Fibroblast of mammary gland (primary cell): ENCODE measurements at regions not wholly inside any gene's neighbourhood (a gene's known extent, or its start where the extent isn't known, plus 50 kb on each side); places are given as distances from the start of the nearest gene placed in this dataset.
"Not testable (repeated sequence)": the region's sequence is repeated elsewhere in the genome, so short reads cannot be mapped to it uniquely, and the experiment has no call there.

Experiments
- DNase-seq: peaks from one replicate; pipeline ENCODE4 v3.0.0-alpha.2; 2010; ENCODE audit warnings: low read depth
- H3K4me3 ChIP-seq: 2 replicates; pipeline ENCODE4 v1.5.1; 2011; ENCODE audit warnings: low read depth, mild to moderate bottlenecking, low read length, moderate library complexity; ENCODE audit not compliant: control insufficient read depth
- CTCF ChIP-seq: conservative IDR thresholded peaks from 2 replicates; pipeline ENCODE4 v1.5.1; 2011; ENCODE audit warnings: low read depth, low read length, inconsistent platforms; ENCODE audit not compliant: control insufficient read depth, insufficient read depth

- no peak for TF ChIP-seq CTCF
- H3K4me3 ChIP-seq = no peak overlapping the region
- DNase-seq = no peak
Measured at GRCh38 chr22:47878460-47878859, 1116.0 kb downstream of the TBC1D22A start.

GRCh38 chr22:47872761-47873535 lies 1110.5 kb downstream of the TBC1D22A start:
- no peak for TF ChIP-seq CTCF

GRCh38 chr22:47865626-47866025 lies 1103.2 kb downstream of the TBC1D22A start:
- H3K4me3 ChIP-seq = no peak overlapping the region
- no peak for TF ChIP-seq CTCF
- DNase-seq = no peak

More at GRCh38 chr22:47872761-47873535, 1110.5 kb downstream of the TBC1D22A start:
- DNase-seq = no peak
- H3K4me3 ChIP-seq = no peak overlapping the region

GRCh38 chr22:47862394-47862793 lies 1099.9 kb downstream of the TBC1D22A start:
- no peak for DNase-seq
- TF ChIP-seq CTCF = no peak
- H3K4me3 ChIP-seq = no peak overlapping the region

GRCh38 chr22:47860907-47861306 lies 1098.5 kb downstream of the TBC1D22A start:
- not testable (repeated sequence) for H3K4me3 ChIP-seq, DNase-seq

GRCh38 chr22:47859881-47860525 lies 1097.6 kb downstream of the TBC1D22A start:
- H3K4me3 ChIP-seq = no peak overlapping the region
- DNase-seq = no peak
- no peak for TF ChIP-seq CTCF

- TF ChIP-seq CTCF = no peak
- no peak for DNase-seq
- no peak overlapping the region for H3K4me3 ChIP-seq
Measured at GRCh38 chr22:47858773-47859306, 1096.4 kb downstream of the TBC1D22A start.
